GM18861 (cell line): ENCODE measurements at regions not wholly inside any gene's neighbourhood (a gene's known extent, or its start where the extent isn't known, plus 50 kb on each side); places are given as distances from the start of the nearest gene placed in this dataset.
"Not testable (repeated sequence)": the region's sequence is repeated elsewhere in the genome, so short reads cannot be mapped to it uniquely, and the experiment has no call there.

Experiments
- ATAC-seq: cut with Tn5 transposase; IDR thresholded peaks from one replicate; pipeline ENCODE4 v1.9.1; 2021; ENCODE audit not compliant: unreplicated experiment

DNA sequence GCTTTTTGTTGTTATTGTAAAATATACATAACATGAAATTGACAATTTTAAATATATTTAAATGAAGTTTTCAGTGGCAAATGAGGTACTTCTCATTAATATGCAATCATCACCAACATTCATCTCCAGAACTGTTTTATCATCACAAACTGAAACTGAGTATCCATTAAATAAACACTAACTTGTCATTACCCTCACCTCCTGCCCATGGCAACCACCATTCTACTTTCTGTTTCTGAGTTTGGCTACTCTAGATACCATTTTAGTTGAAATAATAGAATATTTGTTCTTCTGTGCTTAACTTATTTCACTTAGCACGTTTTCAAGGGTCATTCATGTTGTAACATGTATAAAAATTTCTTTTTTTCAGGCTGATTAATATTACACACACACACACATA, 834.3 kb downstream of the PLOD2 start:
- no peak for ATAC-seq

DNA sequence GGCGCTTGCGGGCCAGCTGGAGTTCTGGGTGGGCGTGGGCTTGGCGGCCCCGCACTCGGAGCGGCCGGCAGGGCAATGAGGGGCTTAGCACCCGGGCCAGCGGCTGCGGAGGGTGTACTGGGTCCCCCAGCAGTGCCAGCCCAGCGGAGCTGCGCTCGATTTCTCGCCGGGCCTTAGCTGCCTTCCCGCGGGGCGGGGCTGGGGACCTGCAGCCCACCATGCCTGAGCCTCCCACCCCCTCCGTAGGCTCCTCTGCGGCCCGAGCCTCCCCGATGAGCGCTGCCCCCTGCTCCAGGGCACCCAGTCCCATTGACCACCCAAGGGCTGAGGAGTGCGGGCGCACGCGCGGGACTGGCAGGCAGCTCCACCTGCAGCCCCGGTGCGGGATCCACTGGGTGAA, 827.6 kb downstream of the PLOD2 start:
- ATAC-seq = not testable (repeated sequence)

DNA sequence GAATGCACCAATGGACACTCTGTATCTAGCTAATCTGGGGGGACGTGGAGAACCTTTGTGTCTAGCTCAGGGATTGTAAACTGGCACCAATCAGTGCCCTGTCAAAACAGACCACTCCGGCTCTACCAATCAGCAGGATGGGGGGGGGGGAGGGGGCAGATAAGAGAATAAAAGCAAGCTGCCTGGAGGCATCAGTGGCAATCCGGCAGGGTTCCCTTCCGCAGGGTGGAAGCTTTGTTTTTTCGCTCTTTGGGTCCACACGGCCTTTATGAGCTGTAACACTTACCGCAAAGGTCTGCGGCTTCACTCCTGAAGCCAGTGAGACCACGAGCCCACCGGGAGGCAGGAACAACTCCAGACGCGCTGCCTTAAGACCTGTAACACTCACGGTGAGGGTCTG, 827.1 kb downstream of the PLOD2 start:
- ATAC-seq = no peak

DNA sequence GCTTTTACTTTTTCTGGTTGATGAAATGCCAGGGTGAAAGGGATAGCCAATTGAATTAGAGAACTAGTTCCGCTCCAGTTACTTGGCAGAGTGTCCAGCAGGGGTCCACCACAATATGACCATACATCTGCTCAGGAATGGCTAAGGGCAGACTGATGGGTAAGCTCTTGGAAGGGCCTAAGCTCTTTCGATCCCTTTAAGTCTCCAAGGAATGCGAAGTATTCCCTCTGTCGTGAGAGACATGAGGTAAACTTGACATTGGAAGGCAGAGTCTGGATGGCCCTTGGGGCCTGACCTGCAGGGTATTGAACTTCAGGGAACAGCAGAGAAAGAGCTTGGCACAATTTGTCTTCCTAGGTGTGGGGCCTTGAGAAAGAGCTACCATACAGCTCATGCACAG, 805.8 kb downstream of the PLOD2 start:
- ATAC-seq = no peak

DNA sequence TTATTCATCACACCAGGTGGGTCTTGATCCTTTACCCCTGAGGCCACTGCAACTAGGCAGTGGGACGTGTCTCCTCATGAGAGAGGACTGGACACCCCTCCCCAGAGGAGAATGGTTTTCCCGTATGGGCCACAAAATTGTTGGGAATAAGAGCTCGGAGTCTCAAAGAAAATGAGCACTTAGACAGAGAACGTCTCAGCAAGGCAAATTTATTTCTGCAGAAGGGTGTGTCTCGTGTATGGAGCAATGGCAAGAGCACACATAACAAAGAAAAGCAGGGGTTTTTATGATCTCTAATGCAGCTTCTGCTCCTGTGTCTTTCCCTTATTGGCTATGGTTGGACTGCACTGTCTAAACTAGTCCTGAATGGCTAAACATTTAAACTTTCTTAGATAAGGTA, 803.5 kb downstream of the PLOD2 start:
- ATAC-seq = no peak

DNA sequence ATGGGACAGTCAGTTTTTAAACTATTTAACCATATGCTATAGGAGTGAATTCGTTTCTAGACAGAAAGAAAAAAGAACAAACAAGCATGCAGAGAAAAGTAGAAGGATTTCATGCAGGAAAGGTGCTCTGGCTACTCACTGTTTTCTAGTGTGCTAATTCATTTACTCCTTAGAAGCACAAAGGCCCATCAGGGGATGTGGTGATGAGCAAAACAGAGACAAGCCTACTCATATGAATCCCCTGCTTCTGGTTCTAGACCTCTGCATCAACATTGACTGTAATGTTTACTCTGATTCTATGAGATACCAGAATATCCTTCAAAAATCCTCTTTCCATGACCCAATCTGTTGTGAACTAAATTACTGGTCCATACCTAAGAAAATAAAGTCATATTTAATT, 801.9 kb downstream of the PLOD2 start:
- no peak for ATAC-seq

DNA sequence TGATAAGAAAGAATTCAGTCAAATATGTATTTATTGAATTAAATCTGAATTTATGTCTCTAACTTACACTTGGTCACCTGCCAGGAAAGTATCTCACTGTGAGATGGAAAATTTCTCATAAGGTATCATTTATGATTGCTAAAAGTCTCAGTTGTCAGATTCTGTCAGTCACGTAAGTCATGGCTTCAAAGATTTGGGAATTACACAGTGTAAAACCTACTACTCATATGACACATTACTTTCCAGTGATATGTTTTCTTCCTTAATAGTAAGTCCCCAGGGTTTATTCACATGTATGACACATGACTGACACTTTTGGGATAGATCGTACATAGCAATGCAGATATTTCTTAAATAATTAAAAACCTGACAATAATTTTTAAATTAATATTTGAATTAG, 792.2 kb downstream of the PLOD2 start:
- ATAC-seq = no peak

DNA sequence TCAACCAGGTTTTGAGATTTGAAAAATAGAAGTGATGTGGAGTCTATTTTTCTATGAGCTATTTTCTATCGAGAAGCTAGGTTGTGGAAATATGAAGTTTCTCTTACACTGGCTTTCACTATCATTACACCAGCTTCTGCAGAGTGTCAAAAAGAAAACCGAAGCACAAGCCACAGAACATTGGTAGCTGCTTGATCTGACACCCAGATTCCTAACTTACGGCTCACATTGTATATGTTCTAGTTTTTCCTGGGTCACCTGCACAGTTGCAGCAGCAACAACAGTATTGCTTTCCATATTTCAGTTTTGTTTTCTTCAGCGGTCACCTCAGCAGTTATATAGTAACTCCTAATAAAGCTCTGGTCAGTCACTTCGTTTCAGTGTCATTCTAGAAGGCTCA, 790.1 kb downstream of the PLOD2 start:
- no peak for ATAC-seq

DNA sequence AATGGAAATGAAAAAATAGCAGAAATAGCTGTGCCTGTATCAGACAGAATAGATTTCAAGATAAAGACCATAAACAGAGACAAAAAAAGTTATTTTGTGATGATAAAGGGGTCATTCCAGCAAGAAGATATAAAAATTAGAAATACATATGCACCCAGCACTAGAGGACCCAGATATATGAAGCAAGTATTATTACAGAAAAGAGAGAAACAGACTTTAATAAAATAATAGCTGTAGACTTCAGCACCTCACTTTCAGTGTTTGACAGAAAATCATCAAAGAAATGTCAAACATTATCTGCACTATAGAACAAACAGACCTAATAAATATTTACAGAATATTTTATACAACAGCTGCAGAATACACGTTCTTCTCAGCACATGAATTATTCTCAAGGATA, 783.7 kb downstream of the PLOD2 start:
- ATAC-seq = no peak

DNA sequence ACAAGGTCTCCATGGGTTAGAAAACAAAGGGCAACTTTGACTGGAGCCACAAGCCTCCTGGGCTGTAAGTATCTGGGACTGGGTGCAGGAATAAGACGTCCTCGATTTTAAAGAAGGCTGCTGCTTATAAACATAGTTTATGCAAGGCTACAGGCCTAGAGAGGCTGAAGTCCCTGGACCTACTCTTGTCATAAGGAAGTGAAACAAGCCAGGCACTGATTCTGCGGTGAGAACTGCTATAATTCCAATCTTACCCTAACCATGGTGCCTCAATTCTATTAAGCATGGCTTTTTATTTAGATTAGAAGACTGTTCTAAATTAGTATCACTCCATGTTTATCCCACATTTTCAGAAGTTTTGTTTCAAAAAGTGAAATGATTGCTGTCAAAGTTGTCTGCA, 777.6 kb downstream of the PLOD2 start:
- ATAC-seq = no peak

DNA sequence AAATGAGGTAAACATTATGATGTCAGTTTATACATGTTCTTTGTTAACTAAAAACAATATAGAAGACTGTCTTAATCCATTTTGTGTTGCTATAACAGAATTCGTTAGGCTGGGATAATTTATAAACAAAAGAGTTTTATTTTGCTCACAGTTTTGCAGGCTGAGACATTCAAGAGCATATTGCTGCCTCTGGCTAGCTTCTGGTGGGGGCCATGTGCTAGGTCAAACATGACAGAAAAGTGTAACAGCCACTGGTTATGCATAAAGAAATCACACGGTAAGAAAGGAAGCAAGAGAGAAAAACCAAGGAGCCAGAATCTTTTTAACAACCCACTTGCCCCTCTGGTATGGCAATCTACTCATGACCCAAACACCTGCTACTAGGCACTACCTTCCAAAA, 776.7 kb downstream of the PLOD2 start:
- ATAC-seq = no peak

DNA sequence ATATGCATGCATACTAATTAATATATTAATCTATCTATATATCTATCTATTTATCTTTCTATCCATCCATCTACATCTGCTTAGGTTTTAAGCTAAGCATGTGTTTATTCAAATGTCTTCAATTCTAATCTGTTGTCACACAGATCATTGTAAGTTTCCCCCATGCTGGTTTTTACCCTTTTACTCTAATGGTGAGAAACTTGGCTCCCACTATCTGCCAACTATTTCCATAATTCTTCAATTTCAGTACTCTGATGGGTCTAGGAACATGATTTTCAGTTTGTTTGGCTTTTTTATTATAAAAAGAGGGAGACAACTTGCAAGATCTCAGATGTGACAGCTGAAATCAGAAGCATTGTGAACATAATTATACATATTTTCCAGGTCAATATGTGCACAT, 773.8 kb downstream of the PLOD2 start:
- ATAC-seq = no peak

DNA sequence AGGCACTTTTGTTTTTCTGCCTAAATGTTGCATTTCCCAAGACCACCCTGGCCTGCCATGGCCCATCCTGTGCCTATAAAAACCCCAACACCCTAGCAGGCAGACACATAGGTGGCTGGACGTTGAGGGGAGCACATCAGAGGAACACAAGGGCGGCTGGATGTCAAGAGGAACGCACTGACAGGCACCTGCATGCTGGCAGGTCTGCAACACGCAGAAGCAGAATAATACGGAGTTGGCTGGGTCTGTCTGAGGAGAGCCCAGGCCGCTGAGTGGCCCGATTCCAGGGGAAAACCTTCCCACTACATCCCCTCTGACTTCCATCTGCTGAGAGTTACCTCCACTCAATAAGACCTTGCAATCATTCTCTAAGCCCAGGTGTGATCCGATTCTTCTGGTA, 765.6 kb downstream of the PLOD2 start:
- ATAC-seq = no peak

DNA sequence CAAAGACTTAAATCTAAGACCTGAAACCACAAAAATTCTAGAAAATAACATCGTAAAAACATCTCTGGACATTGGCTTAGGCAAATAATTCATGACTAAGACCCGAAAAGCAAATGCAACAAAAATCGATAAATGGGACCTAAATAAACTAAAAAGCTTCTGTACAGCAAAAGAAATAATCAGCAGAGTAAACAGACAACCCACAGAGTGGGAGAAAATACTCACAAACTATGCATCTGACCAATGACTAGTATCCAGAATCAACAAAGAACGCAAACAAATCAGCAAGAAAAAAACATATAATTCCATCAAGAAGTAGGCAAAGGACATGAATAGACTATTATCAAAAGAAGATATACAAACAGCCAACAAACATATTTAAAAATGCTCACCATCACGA, 749.4 kb downstream of the PLOD2 start:
- ATAC-seq = no peak

DNA sequence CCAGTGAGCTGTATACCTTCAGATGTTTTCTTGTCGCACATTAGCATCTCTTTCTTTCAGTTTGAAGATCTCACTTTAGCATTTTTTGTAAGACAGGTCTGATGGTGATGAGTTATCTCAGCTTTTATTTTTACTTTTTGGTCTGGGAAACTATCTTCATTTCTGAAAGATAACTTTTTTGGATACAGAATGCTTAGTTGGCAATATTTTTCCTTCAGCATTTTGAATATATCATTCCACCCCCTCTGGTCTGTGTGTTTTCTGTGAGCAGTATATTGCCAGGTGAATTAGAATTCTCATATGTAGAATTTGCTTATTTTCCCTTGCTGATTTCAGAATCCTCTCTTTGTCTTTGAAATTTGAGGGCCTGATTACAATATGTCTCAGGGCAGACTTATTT, 743.3 kb downstream of the PLOD2 start:
- no peak for ATAC-seq

DNA sequence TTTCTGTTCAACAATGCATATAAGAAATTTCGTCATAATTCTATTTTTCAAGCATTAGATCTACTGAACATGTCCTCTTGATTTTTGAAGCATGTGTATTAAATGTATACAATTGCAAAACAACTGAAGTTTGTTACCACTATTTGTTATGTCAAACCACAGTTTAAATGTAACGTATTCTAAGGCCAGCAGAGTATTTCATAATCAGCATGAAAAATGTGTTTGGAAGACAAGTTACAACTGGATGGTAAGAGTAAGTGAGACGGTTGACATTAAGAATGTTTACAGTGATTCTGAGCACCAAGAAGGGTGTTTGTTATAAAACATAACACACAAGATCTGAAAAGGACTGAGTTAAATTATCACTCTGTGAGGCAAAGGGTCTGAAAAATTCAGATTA, 738.4 kb downstream of the PLOD2 start:
- no peak for ATAC-seq

DNA sequence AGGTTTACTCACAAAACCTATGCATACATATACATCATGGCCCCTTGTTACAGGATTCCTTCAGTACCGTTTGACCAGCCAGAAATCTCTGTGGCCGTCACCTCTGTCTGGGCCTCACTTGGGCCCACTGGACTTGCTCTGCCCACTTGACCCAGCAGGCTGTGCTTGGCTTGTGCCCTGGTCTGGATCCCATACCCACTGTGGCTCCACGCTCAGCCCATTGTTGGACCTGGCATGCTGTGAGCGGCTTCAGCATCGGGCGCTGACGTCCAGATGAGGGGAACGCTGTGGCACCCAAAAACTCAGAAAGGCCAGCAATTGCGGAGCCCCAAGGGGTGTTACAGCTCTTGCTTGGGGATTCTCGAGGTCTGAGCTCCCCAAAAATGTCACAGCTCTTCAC, 733.6 kb downstream of the PLOD2 start:
- ATAC-seq = no peak

DNA sequence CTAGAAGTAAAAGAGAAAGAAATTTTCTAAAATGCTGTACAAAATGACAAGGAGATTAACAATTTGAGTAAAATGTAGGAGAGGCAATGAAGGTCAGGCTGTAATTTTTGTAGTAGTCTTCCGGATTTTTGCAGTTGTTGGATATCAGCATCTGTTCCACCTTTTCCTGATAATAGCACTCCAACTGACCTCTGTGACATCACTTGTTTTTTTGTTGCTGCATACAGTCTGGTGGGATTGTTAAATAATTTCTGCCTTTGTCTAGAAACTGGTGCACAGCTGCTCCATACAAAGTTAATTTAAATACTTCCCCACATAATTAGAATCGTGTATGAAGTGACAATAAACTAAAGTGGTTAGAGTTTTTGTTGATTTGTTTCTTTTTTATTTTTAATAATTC, 731.4 kb downstream of the PLOD2 start:
- no peak for ATAC-seq

DNA sequence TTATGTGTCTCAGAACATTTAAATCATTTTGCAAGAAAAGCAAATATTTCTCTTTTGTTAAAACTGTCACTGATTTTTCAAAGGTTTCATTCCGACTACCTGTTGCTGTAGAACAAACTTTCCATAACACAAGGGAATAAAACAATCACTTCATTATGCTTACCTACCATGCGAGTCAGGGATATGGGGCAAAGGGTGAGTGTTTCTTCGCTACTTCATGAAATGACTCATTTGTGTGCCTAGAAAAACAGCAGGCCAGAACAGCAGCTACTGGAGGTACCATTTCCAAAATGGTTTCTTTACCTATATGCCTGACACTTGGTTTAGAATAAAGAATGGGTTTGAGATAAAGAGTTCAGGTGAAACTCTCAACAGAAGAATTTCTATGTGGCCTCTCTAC, 712.5 kb downstream of the PLOD2 start:
- no peak for ATAC-seq

DNA sequence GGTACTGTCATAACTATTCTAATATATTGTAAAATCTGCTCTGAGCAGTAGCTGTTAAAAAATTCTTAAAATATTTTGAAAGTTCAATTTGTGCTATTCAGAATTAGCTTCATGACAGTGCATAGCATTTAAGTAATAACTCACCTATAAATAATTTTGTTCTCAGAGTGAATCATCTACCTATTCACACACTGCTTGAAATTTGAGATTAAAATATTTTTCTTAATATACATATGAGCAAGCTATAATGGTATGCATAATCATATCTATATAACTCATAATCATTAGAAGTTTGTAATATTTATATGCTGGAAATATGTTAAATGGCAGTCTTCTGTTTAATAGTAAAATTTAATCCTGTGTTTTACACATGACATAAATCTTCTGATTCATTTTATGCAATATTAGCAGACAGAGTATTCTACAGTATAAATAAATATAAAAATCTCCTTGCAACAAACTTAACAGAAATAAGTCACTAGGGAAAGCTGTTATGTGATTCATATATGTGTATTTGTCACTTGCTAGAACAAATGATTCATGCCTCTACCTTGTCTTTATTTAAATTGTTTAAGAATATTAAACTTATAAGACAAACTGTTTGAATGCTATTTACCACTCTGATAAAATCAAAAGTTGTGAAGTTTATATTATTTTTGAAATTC, 710.8 kb downstream of the PLOD2 start:
- ATAC-seq = no peak

DNA sequence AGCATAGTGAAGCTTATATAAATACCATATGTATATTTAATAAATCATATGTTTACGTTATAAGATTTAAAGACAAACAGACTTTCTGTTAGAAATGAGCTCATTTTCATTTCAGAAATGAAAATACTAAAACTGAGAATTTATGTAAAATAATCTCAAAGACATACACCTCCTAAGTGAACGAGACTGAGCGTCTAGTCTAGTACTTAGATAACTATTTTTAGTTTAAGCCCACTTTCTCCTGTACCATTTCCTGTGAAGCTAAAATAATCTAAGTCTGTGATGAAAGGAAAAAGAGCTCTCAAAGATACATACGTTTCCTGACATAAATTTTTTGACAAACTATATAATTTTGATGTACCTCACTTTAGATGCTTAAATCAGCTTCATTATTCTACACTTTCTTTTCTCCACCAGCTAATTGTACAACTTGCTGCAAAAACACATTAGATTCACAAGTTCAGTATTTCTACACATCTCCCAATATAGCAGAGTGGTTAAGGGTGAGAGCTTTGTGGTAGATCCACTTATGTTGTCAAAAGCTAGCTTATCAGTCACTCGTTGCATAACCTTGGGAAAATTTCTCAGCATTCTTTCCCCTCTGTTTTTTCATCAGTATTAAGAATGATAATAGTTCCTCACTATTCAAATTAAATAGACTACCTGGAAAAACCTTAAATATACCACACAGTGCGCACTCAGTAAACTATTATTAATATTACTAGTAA, 703.0 kb downstream of the PLOD2 start:
- no peak for ATAC-seq

DNA sequence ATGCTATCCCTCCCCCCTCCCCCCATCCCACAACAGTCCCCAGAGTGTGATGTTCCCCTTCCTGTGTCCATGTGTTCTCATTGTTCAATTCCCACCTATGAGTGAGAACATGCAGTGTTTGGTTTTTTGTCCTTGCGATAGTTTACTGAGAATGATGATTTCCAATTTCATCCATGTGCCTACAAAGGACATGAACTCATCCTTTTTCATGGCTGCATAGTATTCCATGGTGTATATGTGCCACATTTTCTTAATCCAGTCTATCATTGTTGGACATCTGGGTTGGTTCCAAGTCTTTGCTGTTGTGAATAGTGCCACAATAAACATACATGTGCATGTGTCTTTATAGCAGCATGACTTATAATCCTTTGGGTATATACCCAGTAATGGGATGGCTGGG, 701.3 kb downstream of the PLOD2 start:
- not testable (repeated sequence) for ATAC-seq

DNA sequence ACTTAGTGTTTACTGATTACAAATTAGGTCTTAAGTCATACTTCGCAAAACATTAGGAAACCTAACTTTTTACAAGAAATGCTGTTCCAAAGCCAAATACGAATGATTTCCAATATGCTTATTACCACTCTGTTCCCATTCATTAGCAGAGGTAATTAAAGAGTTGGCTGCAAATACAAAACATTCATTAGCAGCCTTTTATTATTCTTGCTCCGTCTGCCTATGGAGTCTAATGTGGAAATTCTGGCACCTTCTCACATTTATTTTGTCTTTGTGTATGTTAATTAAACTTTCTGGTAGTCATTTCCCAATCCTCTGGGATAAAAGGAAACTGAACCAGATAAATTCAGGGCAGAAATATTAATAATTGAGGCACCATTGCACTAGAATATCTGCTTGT, 689.0 kb downstream of the PLOD2 start:
- no peak for ATAC-seq
